GM18868 (cell line): ENCODE measurements at regions not wholly inside any gene's neighbourhood (a gene's known extent, or its start where the extent isn't known, plus 50 kb on each side); places are given as distances from the start of the nearest gene placed in this dataset.

Experiments used
- ATAC-seq: cut with Tn5 transposase; IDR thresholded peaks from one replicate; pipeline ENCODE4 v1.9.1; 2021; ENCODE audit warnings: mild to moderate bottlenecking, moderate library complexity; ENCODE audit not compliant: unreplicated experiment

DNA sequence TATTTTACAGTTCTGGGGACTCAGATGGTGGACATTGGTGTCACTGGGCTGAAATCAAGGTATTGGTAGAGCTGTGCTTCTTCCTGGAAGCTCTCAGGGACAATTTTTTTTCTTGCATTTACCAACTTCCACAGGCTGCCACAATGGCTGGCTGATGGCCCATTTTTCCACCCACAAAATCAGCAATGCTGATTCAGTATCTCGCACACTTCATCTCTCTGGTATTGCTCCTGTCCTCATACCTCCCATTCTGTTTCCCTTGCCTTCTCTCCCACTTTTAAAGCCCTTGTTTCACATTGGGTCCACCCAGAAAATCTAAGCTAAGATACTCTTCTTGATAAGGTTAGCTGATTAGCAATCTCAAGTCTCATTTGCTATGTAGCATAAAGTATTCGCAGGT is 530.9 kb upstream of the POM121L12 start:
- ATAC-seq, result no peak

DNA sequence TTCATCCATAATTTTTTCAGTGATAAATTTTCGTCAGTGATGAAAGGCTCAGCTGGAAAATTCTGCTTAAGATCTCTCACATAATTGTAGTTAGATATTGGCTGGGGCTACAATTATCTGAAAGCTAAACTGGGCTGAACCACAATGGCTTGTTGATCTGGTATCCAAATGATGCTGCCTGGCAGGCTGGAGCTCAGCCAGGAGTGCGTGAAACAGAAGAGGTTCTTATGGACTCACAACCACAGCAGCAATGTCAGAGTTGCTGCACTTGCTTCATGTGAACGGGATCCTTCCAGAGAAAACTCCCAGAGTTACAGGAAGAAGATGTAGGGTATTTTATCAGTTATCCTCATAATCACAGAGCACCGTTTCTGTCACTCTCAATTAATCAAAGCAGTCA is 533.2 kb upstream of the POM121L12 start:
- ATAC-seq, result no peak

DNA sequence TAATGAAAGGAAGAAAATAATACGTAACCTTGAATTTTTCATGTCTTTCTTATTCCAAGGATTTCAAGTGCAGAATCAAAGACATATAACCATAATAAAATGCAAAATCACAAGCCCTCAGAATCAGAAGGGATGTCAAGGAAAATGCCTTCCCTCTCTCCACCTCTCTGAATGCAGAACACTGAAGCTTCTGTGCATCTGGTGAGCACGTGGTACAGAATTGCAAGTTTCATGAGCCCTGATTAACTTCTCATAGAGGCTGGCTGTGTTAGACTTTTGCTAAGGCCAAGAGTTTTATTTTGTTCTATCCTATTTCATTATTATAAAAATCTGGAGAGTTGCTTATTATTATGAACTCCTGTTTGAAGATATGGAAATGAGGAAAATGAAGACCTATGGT is 533.7 kb upstream of the POM121L12 start:
- no peak for ATAC-seq

DNA sequence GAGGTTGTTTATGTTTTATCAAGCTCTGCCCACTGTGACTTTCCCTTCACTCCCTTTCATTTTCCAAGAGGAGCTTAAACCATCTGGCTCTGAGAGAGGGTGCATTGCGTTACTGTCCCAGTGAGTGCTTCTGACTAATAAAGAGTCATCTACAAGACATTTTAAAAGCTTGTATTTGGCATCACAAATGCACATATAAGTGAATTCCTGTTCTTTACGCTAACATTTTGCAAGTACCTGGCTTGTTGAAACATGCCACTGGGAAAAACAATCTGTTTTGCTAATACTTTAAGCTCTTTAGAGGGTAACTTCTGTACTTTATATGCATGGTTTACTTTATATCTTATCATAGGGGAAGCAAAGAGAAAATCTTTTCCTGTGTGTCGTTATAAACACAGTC is 534.6 kb upstream of the POM121L12 start:
- ATAC-seq, result no peak

DNA sequence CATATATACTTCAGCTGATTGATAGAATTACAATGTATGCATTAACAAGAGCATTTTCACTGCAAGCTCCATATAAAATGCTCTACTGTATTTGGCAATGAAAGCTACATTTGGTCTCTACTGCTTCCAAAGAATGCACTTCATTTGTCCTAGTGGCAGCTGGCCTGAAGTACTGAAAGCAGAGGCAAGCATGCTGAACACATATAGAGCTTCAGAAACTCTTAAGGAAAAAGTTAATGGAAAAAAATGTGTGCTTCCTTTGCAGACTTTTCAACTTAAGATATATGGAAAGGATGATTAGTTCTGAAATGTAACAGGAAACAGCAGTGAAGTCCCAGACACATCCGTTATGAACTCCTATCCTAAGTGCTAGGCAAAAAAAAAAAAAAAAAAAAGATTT is 537.1 kb upstream of the POM121L12 start:
- no peak for ATAC-seq

DNA sequence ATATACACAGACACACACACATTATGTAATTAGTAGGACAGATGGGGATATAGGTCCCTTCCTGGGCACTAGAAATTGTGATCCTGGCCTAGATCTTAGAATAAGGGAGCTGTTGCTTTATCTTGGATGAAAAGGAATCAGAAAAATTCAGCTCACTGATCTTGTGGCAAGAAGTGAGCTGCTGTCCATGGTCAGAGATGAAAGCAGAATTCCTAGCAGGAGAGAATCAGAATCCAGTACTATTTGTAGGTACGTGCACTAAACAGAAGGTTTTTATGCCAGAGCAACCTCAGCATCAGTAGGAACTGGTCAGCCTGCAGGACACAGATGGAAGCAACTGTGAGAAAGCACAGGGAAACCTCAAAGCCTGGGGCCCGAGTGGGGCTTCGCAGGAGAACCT is 549.2 kb upstream of the POM121L12 start:
- no peak for ATAC-seq

DNA sequence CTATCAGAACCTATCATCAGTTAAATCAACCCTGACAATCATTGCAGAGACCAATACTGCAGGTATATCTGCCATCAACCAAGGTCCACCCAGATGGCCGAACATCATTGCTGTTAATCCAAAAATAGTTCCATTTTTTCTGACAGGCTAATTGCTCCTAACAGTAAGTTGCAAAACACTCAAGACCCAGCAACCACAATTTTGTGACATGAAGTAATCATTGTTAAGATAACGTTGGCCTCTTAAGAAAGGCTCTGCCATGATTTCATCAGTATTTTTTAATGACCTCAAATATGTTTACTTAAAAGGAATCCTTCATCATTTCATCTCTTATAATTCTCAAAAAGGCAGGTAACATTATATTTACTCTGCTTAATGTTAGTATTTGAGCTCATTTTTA is 553.4 kb upstream of the POM121L12 start:
- ATAC-seq, result no peak

DNA sequence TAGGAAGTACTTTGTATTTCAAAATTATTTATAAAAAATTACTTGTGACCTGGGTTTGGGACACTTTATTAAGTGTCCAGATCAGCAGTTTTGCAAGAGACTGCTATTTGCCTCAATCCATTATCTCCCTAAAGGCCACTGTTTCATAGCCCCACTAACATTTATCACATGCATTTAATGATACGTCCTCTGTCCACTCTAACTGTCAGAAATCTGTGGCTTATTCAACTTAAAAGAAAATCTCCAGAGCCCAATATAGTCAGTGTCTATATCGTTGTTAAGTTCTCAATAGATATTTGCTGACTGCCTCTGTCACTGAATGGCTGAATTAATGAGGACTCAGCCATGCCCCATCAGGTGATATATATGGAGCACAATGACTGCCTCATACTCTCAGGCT is 553.9 kb upstream of the POM121L12 start:
- no peak for ATAC-seq

DNA sequence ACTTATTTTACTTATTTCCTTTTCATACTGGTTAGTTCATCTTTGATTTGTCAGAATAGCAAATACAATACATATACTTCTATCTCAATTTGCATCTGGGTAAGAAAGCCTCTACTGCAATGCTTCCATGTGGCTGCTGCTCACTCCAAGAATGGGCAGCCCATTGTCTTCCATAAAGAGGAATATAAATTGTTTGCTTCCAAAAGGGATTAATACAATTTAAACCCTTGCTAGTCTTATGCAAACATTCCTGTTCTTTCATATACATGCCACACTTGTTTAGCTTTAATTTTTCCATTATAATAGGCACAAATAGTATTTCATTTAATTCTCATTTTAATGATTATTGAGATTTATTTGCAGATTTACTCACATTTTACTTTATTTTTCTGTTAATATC is 555.4 kb upstream of the POM121L12 start:
- ATAC-seq, result no peak

DNA sequence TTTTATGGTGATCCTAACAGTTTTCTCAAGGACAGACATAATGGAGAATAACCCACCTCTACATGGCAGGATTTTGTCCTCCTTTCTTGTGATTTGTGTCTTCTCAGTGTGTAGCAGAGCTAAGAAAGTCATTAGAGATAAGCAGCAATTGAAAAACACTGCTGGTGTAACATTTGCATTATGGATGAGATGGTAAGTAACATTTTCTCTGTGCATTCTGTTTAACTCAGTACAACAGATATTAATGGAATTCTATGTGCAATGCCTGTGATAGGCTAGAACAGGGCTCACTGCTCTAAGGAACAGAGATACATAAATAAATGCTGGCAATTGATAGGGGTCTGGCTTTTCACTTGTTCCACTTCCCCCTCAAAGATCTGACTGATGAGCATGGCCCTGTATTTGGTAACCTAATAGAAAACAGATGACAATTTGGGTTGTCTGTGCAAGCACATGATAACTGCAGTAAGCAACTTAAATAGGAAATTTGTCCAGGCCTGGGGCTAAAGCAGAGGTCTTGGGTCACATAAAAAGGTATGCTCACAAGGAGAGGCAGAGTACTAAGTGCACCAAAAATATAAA is 560.3 kb upstream of the POM121L12 start:
- ATAC-seq, result no peak

DNA sequence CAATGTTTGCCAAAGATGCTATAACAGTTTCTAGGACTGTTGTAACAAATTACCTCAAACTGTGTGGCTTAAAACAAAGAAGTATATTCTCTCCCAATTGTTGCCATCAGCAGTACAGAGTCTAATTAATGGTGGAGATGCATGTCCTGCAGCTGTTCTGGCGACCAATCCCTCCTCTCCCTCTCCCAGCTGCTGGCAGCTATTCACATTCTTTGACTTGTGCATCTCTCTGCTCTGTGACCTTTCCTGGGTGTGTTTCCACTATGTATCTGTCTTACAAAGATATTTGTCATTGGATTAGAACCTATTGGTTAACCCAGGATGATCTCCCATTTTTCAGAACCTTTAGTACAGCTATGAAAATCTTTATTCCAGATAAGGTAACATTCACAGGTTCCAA is 561.7 kb upstream of the POM121L12 start:
- no peak for ATAC-seq

DNA sequence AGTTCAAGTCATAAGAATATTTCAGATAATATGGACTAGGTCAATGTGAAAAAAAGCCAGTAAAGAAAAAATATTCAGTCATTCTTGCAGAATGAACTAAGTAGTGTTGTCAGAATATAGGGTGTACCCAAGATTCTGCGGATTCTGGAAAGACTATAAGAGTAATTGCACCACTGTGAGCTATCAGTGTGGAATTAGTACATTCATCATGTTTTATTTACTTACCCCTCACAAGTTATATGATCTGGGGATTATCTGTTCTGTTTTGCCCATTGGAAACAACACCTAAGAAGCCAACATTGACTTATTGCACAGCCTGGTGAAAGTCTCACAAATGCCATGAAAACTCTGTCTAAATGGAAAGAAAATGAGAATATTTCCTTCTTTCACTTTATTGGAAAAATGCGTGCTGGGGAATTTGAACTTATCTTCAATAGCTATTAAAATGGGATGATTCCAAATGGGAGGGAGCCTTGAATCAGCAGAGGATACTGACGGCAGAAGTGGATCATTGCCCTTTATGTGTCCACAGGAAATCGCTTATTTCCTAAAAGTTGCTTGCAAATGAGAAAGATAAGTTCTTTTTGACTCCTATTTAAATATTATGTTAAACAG is 563.3 kb upstream of the POM121L12 start:
- ATAC-seq, result no peak

DNA sequence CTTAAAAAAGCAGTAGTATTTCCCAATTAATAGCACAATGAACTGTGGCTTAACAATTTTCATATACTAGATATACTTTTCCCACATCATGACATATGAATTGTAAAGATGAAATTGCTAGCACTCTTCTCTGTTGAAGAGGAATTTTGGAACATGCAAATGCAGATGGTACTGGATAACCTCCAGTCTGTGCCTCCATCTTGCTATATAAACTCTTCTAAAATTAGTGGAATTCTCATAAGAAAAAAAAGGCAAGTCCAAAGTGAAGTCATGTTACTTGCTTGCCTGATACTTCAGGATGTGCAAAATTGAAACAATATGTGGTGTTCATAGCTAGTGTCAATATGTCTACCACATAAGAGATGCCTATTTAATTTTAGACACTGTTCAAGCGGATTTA is 570.2 kb upstream of the POM121L12 start:
- ATAC-seq, result no peak

DNA sequence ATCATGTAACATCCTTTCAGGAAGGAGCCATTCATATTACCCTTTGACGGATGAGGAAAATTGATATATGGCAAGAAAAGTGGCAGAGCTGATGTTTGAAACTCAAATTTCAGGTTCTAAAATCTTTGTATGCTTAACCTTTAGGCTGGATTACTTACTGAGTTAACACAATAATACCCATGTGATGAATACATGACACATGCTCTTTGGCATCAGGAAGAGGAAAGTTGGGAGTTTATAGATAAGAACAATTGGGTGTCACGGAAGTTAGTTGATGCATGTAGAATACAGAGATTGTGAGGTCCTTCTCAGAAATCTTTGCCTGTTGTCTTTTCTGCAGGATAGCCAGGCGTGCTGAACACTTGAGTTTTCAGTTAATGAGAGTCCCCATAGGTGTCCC is 572.1 kb upstream of the POM121L12 start:
- ATAC-seq, result no peak

DNA sequence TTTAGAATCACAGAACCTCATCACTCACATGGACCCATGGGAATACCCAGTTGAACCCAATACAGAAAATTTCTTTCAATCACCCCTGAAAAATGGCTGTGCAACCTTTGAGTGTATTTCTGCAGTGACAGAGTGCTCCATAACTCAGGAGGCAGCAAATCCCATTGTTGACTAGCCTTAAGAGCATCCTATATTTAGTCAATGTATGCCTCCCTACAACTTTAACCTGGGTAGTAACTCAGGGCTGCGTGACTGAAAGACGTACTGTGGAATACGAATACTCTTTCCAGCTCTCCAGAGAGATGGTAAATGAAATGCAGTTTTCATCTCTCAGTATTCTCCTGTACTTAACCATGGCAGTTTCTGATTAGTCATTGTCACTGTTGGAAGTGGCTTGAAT is 573.0 kb upstream of the POM121L12 start:
- ATAC-seq, result no peak

DNA sequence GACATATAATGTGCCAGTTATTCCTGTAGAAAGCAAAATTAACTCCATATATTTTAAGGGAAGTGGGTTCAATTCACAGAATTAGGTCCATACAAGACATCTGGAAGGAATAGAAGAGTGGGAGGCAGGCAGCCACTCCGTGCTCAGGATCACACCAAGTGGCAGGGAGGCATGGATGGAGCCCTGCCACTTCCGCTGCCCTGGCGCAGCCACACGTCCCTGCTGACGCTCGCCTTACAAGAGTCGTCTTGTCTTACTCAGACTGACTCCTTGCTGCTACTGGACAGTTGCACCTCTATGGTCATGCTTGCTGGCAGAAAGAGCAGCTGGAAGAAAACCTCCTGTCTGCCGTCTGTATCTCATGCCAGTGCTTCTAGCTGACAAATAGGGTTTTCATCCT is 579.9 kb upstream of the POM121L12 start:
- ATAC-seq, result no peak

DNA sequence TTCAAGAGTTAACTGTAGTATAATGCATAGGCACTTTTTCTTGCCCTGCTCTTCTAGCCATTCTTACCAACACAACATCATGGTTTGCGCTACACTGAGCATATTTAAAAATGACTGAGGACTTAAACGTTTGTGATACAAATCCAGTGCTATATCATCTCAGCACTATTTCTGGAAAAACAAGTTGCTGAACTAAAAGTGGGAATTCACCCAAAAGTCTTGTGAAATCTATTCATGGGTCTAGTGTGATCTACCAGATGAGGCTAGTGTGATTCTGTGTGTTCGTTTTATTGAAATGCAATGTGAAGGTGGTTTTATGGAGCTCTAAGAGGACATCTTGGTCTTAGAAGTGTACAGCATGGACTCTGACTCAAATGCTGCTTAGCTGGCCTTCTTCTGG is 584.6 kb upstream of the POM121L12 start:
- no peak for ATAC-seq

DNA sequence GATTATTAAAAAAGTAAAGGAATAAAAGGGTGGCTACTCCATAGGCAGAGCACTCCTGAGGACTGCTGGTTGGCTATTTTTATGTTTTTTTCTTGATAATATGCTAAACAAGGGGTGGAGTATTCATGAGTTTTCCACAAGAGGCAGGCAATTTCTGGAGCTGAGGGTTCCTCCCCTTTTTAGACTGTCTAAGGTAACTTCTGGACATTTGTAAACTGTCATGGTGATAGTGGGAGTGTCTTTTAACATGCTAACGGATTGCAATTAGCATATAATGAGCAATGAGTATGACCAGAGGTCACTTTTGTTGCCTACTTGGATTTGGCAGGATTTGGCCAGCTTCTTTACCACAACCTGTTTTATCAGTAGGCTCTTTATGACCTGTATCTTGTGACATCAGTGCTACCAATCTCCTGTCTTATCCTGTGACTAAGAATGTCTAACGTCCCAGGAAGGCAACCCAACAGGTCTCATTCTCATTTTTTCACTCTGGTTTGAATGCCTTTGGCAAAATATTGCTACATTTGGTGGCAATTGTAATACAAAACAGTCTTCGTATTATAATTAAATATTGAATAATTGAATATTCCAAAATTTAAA is 587.8 kb upstream of the POM121L12 start:
- no peak for ATAC-seq

DNA sequence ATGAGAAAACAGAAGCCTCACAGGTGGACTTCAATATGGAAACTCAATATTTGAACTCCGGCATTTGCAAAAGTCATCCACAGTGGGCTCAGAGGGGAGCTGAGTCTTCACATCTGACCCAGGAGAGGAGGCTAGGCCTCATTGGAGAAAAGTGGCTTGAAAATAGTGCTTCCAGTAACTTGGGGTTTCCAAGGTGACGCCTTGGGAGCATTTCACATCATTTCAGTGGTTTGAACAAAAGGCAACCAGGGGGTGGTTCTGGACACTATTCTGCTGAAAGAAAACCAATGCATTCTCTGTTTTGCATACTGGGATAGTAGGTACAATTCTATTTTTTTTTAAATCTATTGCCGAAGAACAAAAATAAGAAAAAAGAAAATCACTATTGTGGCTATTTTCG is 599.2 kb upstream of the POM121L12 start:
- no peak for ATAC-seq

DNA sequence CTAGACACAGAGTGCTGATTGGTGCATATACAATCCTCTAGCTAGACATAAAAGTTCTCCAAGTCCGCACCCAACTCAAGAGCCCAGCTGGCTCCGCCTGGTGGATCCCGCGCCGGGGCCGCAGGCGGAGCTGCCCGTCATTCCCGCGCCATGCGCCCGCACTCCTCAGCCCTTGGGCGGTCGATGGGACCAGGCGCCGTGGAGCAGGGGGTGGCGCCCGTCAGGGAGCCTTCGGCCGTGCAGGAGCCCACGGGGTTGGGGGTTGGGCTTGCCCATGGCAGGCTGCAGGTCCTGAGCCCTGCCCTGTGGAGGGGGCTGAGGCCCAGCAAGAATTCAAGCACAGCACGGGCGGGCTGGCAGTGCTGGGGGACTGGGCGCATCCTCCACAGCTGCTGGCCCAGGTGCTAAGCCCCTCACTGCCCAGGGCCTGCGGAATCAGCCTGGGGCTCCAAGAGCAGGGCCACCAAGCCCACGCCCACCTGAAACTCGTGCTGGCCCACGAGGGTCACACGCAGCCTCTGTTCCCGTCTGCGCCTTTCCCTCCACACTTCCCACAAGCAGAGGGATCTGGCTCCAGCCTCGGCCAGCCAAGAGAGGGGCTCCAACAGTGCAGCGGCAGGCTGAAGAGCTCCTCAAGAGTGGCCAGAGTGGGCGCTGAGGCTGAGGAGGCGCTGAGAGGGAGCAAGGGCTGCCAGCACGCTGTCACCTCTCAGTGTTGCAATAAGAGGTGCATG is 604.2 kb upstream of the POM121L12 start:
- ATAC-seq, result no peak

DNA sequence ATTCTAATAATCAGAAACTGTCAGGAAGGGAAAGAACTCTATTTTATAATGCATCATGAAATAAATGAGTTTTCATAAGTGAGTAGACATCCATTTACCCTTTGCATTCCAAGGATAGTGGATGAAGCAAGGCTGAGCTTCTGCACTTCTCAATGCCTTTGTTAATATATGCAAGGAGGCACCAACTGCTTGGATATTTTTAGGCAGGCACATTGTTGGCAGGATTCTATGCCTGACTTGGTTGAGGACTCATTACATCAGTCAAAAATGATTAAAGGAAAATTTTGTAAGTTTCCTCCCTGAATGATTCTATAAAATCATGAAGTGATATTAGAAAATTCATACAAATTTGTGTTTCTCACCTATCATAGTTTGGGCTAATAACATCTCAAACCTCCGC is 612.2 kb upstream of the POM121L12 start:
- no peak for ATAC-seq

DNA sequence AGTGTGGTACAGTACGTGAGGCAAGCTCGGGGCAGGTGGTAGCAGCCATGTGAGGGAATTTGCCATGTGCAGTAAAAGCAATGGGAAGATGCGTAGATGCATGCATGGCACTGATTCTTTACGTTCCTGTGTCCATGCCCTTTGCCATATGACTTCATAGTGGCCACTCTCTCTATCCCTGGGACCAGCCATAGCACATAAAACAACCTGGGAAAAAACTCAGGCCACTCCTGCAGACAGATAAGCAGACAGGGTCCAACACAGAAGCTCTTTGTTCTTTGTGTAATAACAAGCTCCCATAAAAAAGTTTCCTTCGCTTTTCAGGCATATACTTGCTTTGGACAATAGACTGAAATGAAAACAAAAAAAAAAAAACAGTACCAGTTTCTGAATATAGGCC is 622.4 kb upstream of the POM121L12 start:
- no peak for ATAC-seq
